NT2/D1 (cell line): ENCODE measurements at regions not wholly inside any gene's neighbourhood (a gene's known extent, or its start where the extent isn't known, plus 50 kb on each side); places are given as distances from the start of the nearest gene placed in this dataset.

ENCODE experiments used
- SUZ12 ChIP-seq: IDR thresholded peaks from 2 replicates; pipeline ENCODE4 v1.6.1; 2011; ENCODE audit not compliant: insufficient read length, insufficient read depth; ENCODE audit errors: extremely low read depth
- YY1 ChIP-seq: IDR thresholded peaks from 2 replicates; pipeline ENCODE4 v1.6.1; 2011; ENCODE audit not compliant: insufficient read length, insufficient read depth
- ZNF274 ChIP-seq: IDR thresholded peaks from 2 replicates; pipeline ENCODE4 v1.6.1; 2011; ENCODE audit warnings: mild to moderate bottlenecking, low read depth, low read length

DNA sequence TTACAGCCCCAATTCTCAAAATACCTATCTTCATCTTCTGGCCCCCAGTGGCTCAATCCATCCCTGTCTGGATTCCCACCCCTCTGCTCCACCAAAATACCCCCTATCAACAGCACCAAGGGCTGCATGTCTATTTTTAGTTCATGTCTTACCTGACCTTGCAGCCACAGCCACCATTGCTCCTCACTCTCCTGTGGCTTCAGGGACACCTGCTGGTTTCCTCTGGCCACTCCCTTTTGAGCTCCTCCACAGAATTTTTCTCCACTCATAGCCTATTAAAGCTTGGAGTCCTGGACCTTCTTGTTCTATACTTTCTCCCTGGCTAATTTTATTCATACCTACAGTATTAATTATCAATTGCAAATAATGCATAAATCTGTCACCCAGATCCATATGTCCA, 125.3 kb upstream of the NGF start:
- no peak for TF ChIP-seq YY1
- no peak for TF ChIP-seq SUZ12
- TF ChIP-seq ZNF274 = no peak
